ENCODE measurements at regions not wholly inside any gene's neighbourhood (a gene's known extent, or its start where the extent isn't known, plus 50 kb on each side); places are given as distances from the start of the nearest gene placed in this dataset.

- TF ChIP-seq RAD21 (IDR thresholded peaks at IDR 0.05; ENCODE audit: low read depth): no peak
- no peak for TF ChIP-seq EZH2 (IDR thresholded peaks at IDR 0.05)
- TF ChIP-seq TCF7L2 (IDR thresholded peaks at IDR 0.05; ENCODE audit: borderline replicate concordance, extremely low read depth, insufficient read depth, insufficient read length): no peak
- TF ChIP-seq SP1 (IDR thresholded peaks at IDR 0.05; ENCODE audit: low read depth): no peak
- no peak for TF ChIP-seq CTCF (IDR thresholded peaks at IDR 0.05 in 2 of 3, conservative IDR thresholded peaks at IDR 0.05 in 1 of 3; ENCODE audit: borderline replicate concordance in 1 of 3, insufficient read depth in 1 of 3, low read depth in 2 of 3, low read length in 2 of 3)
Measured at GRCh38 chr5:155466851-155467250, 453.3 kb downstream of the KIF4B start.
